T1000 (cell line): ENCODE measurements at regions not wholly inside any gene's neighbourhood (a gene's known extent, or its start where the extent isn't known, plus 50 kb on each side); places are given as distances from the start of the nearest gene placed in this dataset.
"Not testable (repeated sequence)": the region's sequence is repeated elsewhere in the genome, so short reads cannot be mapped to it uniquely, and the experiment has no call there.

ENCODE experiments used
- DNase-seq: peaks from one replicate; lab custom pipeline; 2025; ENCODE audit warnings: mixed read lengths; lab: John Stamatoyannopoulos, UW

DNA sequence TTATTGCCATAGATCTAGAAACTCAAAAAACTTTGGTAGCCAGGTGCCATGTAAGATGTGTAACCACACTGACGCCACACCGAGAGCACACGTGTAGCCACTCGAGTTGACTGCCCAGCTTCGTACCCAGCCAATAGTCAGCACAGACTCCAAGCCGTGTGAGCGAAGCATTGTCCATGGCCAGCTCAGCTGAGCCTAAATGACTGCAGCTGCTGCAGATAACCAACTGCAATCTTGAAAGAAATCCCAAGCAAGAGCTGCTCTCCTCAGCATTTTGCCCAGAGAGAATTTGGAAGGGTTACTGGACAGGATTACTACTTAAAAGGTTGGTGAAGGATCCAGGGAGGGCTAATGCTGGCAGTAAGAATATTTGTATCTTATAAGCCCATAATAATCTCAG, 193.0 kb upstream of the THRB start:
- no peak for DNase-seq

DNA sequence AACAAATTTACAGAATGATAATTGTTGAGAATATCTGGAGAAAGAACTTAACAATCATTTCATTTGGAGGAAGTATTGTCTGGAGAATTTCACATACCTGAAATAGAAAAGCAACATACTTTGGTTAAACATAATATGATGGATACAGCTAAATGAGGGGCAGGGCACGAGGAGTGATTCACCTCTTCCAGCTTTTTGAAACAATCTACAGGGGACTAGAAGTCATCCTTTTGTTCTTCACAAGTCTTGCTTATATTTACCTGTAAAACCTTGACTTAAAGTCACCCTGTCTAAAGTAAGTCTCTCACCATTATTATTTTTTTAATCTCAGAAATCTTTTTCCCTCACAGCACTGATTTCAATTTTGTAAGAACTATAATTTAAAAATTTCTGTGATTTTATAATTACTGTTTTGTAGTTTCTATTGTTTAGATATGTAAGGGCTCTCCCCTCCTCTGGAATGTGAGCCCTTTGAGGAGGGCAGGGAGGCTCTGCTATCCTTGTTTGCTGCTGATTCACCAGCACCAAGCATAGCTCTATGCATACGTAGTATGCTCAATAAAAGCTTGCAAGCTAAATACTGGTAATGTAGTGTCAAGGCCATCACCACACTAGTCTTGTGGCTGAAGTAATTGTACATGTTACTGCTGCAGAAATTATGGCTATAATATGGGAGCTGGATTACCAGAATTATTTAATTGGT, 193.9 kb upstream of the THRB start:
- no peak for DNase-seq

- no peak for DNase-seq
These were observed 194.7 kb upstream of the THRB start for GRCh38 chr3:24689353-24689752.

DNA sequence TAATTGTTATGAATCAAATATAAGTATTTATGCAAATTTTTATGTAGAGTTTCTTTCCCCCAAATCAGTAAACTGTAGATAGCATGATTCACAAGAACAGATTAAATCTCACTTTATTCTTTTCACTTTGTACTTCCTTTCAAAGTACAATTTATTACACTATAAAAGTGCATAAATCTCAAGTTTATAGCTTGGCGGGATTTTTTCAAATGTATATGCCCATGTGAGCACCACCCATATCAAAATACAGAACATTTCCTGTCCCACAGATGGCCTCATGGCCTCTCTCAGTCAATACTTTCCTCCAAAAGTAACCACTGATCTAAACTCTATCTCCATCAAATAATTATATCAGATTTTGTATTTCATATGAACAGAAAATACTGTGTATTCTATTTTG, 196.1 kb upstream of the THRB start:
- no peak for DNase-seq

DNA sequence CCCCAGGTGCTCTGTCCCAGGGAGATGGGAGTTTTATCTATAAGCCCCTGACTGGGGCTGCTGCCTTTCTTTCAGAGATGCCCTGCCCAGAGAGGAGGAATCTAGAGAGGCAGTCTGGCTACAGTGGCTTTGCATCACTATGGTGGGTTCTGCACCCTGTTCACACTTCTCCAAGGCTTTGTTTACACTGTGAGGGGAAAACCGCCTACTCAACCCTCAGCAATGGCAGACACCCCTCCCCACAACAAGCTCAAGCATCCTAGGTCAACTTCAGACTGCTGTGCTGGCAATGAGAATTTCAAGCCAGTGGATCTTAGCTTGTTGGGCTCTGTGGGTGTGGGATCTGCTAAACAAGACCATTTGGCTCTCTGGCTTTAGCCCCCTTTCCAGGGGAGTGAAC, 204.4 kb upstream of the THRB start:
- not testable (repeated sequence) for DNase-seq

DNA sequence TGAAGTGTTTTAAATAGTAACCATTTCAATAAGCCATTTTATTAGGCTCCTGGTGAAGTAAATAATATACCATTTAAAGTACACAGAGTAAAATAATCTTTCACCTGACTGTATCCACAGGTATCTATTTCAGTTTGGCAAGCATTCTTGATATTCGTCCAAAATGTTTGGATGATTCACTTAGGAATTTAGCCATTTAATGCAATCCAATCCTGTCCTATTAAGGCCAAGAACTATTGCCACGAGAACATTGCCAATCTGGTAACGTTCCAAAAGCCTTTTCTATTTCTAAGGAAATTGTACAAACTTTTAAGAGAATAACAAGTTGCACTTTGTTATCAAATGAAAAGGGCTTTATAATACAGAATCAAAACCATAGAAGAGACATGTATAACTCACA, 209.8 kb upstream of the THRB start:
- no peak for DNase-seq

DNA sequence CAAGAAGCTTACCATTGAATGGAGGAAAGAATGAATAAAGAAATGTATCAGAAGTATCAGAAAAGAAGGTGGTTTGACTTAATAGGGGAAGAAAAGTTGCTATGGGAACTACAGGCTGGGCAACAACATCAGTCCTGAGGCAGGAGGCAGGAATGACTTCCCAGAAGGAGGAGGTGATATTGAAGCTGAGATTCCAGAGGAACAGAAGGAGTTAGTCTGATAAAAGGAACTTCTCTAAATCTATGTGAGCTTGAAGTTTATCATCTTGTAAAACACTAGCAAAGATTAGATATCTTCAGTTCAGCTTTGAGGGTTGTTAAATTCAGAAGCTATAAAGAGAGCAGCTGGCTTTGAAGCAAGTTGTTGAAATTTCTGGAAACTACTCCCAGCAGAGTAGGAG, 213.3 kb upstream of the THRB start:
- no peak for DNase-seq

DNA sequence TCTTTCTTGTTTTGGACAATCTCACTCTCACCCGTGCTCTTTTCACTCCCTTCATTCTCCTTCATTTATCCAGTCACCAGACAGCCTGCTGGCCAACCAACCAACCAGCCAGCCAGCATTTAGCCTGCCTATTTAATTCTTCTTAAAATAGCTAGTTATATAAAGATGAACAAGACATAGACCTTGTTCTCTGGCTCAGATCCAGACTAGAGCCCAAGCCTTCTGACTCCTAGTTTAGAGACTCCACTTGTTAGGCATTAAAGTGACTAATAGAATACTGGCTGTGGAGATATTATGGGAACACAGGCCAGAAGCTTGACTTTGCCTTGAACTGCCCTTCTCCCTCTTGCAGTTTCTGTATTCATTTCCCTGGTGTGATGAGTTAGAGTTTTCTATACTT, 215.3 kb upstream of the THRB start:
- no peak for DNase-seq

DNA sequence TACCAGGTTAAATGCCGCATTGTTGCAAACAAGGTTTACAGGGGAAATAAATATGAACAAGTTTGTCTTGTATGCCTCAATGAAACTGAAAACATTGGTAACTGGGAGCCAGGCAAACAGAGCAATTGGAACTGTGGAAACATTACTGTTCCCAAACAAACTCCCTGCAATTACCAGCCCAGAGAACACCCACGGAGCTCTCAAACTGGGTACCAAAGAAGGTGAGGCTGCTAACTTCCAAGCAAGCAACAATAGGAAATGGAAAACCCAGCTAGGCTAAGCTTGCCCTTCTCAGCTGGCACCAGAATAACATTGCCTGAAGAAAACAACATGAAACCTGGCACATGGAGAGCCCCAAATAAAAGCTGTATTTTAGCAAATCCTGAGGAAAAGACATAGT, 218.9 kb upstream of the THRB start:
- no peak for DNase-seq

DNA sequence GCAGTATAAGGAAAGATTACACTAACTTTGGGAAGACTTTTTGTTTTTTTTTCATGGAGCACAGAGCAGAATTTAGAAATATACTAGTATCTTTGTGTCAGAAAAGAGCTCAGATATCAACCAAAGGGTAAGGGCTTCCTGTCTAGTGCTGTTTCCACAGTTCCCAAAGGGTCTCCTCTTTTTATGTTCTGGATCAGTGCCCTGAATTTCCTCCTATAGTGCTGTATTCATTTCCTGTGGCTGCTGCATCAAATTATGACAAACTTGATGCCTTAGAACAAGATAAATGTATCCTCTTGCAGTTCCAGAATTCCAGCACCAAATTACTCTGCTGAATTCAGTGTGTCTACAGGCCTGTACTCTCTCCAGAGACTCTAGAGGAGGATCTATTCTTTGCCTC, 219.8 kb upstream of the THRB start:
- DNase-seq, result no peak

DNA sequence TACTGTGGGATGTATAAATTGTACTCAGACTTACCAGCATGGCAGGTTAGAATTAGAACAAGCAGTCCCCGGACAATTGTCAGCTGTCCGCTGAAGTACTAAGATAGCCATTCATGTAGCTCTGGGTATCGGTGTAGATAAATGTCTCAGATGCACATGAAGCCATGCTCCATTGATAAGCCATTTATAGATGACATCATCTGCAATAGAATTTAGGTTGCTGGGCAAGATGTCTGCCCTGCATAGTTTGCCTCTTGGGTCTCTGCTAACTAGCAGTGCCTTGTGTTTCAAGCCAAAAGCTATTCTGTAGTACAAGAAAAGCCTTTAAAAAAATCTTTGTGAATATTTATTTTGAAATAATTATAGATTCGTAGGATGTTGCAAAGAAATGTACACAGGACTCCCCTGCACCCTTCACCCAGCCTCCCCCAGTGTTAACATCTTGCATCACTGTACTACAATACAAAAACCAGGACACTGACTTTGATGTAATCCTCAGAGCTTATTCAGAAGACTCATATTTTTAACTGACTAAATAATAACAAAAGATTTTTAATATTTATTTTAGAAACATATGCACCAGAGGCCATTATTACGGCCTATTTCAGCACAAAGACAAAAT, 220.6 kb upstream of the THRB start:
- DNase-seq, result no peak

GRCh38 chr3:24722087-24722486, 227.4 kb upstream of the THRB start:
- DNase-seq, result no peak

DNA sequence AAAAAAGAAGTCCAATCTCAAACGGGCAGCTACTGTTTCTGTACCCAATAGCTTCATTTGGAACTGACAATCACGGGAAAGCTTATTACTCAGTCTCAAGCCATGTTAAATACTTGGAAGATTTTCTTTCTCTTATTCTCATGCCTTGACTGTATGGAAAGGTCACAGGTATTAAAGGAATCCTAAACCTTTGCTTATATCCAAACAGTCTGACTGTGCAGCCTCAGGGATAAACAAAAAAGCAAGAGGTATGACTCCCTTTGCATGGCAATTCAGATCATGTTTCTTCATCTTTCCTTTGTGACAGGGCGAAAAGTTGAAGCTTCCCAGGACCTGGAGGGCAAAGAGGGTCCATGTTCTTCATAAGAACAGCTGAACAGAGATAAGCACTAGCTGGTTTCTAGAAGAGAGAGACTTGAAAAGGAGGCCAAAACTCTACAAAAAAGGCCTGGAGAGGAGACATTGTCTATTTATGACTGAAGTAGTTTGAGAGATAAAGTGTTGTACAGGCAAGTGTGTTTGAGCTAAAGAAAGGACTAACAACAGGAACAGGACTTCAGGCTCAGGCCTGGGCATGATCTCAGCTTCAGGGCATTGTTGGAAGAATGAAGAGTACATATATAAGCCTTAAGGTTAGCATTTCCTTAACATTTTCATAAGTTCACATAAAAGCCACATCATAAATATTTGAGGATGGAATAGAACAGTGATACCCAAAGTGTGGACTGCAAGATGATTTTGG, 231.0 kb upstream of the THRB start:
- DNase-seq, result no peak

GRCh38 chr3:24726423-24726822, 231.8 kb upstream of the THRB start:
- no peak for DNase-seq

DNA sequence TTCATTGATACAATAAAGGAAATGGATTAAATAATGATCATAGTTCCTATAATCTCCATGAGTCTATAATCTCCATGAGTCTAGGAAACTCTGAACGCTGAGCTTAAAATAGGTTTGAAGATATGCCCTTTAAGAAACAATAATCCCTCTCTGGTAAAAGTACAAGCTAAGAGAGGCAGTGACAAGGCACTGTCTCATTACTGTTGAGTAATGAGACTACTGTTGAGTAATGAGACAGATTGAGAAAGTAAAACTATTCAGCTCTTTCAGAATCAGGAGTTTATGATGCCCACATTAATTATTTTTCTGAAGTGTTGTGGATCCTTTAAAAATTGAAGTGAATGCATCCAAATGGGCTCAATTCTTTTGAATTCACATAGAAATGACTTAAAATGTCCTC, 235.5 kb upstream of the THRB start:
- DNase-seq, result no peak

DNA sequence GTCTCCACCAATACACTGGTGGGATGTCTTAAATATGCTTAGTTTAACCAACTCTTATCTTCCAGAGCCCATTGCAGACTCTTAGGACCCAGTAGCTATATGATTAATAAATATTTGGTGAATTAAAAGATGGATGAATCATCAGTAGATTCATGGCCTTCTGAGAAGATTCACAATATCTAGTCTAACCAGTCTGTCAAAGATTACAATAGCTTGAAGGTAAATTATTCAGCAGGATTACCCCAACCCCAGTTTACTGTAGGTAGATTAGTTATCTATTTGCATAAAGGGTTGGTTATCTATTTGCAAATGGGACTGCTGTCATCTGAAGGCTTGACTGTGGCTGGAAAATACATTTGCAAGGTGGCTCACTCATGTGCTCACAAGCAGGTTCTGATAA, 239.4 kb upstream of the THRB start:
- DNase-seq, result no peak

GRCh38 chr3:24736701-24737100, 242.1 kb upstream of the THRB start:
- DNase-seq, result no peak

- DNase-seq, result no peak
These were observed 245.7 kb upstream of the THRB start for GRCh38 chr3:24740326-24740725.

DNA sequence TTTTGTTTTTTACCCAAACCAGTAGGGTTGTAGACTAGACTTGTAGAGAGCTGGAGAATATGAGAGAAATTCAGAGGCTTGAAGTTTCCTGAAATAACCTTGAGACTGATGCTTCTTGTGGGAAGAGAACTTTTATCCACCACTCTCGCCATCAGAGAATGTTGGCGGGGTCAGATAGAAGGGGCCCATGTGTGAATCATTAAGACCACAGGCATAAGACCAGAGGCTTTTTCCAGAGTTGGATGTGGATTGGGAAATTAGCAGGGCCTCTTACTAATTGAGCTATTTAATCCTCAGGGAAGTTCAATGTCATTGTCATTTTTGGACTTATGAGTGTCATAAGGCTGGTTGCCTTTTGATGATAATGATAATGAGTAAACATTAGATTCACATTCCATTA, 246.9 kb upstream of the THRB start:
- DNase-seq, result no peak

DNA sequence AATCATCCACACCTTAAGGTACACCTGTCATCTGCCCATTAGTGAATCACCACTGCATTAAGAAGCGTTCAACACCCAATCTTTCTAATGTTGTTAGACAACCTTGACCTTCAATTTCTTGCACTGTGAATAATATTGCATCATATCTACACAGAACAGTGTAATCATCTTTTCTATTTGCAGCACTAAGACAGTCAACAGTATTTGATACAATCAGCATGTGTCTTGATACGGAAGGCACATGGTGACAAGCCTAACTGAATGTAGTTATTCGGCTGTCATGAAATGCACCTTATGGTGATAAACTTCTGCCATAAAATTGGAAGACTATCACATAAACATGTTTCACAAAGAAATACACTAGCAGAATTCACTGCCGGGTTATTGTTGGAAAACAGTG, 253.9 kb upstream of the THRB start:
- DNase-seq, result no peak

DNA sequence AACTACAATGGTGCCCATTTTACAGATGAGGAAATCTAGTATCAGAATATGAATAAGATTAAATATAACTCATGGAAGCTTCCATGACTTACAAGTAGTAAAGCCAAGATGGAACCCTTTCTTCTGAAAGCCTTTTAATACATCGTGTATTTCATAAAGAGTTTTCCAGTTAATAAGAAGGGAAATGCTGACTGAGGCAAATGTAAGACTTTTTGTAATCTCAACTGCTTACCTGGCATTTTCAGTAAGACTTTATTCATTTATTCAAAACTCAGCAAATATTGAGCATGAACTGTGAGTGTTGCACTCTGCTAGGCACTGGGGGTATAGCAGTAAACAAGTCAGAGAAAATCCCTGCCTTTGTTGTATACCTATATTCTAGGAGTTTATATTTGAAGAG, 256.4 kb upstream of the THRB start:
- no peak for DNase-seq

DNA sequence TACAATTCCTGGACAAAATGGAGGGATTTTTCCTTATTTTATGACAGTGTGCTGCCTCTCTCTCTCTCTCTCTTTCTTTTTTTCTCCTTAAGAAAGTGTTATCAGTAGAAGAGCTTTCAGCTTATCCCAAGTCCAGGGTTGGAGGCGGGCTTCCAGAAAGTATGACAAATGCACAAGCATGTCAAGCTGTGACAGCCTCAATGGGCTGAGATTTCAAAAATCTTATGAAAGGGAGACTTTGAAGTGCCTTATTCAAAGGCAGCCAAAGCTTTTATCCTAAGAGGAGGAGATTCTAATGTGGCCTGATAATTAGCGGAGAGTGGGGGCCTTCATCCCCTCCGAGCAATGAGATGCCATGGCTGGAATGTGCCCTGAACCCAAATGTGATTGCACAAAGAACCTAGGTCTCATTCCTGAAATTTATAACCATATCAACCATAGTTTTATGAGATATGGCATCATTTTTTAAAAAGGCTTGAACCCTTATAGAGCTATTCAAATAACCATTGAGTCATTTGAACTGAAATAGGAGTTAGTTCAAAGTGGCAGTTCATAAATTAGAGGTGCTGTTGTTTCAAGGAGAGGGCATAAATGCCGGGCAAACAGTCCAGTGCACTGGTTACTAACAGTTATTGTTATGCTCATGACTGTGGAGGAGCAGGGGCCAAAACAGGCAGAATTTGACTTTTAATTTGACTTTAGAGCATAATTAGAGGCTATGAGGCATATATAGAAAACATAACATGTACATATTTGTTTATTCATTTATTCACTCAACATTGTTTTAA, 261.6 kb upstream of the THRB start:
- DNase-seq, result no peak

DNA sequence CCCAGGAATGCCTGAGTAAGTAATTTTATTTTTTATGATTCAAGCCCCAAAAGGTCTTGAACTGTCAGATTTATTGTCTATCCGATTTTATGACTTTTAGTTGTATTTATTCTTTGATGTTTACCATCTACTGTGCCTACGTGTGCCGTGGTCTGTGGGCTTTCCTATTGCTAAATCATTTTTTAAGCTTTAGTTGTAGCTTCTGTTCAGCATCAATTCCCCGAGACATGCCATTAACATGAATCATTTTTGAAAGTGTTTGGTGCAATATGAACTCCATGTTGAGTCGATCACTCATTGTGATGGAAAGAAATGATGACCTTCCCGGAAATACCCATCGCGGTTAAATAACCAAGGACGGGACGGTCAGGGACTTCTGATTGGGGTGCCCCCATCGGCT, 268.7 kb upstream of the THRB start:
- no peak for DNase-seq
